Stimulated activated CD4-positive, alpha-beta T cell treated with anti-CD3 and anti-CD28 coated beads, Interleukin-15, amount 100 ng/mL, for 48 hours (primary cell): ENCODE measurements at regions not wholly inside any gene's neighbourhood (a gene's known extent, or its start where the extent isn't known, plus 50 kb on each side); places are given as distances from the start of the nearest gene placed in this dataset.
"Not testable (repeated sequence)": the region's sequence is repeated elsewhere in the genome, so short reads cannot be mapped to it uniquely, and the experiment has no call there.

ENCODE experiments used
- DNase-seq, 2 donors: peaks; one replicate each; pipeline ENCODE4 v3.0.0-alpha.2; 2020; ENCODE audit warnings: low read depth in 2 of 2

DNA sequence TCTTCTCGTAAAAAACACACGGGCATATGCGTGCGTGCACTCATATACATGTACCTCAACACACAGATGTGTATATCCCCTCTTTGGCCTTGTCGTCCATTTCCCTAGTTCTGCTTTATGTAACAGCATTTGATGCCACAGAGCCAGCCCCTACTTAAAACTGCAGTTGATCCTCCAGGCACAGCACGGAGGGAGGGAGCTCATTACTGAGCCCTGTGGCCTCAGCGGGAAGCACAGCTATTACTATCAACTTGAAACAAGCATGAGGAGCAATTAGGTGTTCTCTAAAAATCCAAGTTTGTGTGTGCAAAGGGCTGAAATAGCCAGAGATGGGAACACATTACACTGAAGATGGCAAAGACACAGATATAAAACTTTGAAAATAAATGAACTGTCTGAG lies 580.9 kb downstream of the GLRX3 start:
- no peak for DNase-seq

- DNase-seq: not testable (repeated sequence)
Measured at GRCh38 chr10:130718744-130719447, 582.7 kb downstream of the GLRX3 start.

DNA sequence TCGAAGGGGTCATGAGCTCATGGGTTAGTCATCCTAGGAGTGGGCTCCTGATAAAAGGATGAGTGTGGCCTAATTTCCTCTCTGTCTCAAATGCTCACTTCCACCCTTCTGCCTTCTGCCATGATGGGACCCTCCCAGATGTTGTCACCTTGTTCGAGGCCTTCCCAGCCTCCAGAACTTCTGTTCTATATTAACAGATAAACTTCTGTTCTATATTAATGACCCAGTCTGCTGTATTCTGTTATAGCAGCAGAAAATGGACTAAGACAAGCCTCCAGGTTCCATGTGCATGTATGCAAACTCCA lies 583.2 kb downstream of the GLRX3 start:
- no peak for DNase-seq

GRCh38 chr10:130720235-130720634 lies 584.0 kb downstream of the GLRX3 start:
- no peak for DNase-seq

DNA sequence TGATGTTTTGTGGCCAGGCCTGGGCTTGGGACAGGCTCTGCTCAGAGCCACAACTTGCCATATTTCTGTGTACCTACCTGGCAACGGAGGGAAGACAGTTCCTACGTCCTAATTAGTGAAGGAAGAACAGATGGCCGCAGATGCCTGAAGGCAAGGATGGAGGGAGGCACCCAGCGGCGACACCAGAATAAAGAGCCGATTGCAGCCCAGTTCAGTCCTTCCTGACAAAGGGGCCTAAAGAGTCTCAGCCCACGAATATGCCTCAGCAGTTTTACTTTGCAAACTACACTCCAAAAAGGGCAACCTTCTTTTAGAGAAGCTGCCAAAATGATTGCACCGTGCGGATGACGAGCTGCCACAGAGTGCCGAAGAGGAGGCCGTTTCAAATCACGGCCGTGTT lies 585.8 kb downstream of the GLRX3 start:
- DNase-seq: no peak

GRCh38 chr10:130723704-130724103 lies 587.5 kb downstream of the GLRX3 start:
- no peak for DNase-seq

GRCh38 chr10:130725474-130725970 lies 586.0 kb downstream of the TCERG1L start:
- DNase-seq: no peak

DNA sequence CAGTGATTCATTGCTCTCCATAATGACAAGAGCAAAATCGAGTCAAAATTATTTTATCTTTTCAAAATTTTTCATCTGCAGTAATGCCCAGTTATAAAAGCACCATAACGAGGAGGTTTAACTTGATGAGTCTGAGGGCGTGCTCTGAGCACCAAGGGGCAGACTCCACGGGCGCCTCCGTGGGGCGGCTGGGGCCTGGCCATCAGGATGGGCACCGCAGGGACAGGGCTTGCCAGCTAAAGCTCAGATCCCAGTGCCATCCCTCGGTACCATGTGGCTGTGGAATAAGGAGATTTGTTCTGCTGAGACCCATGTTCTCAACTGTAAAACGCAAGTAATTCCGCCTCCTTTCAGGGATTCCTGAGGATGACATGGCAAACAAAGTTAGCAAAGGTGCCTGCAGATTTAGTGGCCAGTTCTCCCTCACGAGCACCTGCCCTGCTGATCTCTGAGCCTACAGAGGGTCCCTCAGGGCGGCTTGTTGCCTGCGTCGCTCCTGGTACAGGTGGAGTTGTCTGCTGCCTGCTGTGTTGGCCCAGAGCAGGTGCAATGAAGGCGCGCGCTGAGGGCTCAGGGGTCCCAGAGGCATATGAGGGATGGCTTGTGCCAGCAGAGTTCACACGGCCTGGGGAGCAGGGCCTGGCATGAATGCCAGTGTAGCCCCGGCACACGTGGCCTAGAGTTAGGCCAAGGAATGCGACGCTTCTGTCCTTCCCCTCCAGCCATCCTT lies 584.4 kb downstream of the TCERG1L start:
- no peak for DNase-seq

DNA sequence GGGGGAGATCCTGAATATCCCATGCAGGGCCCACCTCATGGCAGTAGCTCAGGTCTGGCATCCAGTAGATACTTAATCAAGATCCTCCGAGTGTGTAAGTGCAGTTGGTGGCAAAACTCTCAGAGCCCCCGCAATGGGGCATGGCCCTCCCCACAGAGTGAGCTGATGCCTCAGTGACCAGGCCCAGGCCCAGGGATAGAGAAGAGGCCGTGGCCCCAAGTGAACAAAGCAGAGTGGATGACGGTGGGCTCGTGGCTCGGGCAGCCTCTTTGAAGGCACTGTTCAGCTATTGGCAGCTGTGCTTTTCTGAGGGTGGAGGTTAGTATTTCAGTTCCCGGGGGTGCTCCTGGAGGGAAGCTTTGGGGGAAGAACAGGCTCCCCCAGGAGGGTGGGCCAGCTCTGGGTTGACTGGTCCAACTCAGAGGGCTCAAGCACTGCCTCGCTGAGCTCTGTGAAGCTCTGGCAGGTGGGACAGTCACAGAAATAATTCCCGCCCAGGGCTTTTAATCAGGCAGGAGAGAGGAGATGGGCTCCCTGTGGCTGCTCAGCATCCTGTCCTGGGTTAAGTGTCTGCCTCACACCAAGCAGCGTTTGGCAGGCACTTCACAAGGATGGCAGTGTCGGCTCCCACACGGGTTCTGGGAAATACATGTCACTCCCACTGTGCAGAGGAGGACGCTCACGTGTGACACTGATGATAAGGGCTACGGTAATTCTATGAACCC lies 583.6 kb downstream of the TCERG1L start:
- no peak for DNase-seq

DNA sequence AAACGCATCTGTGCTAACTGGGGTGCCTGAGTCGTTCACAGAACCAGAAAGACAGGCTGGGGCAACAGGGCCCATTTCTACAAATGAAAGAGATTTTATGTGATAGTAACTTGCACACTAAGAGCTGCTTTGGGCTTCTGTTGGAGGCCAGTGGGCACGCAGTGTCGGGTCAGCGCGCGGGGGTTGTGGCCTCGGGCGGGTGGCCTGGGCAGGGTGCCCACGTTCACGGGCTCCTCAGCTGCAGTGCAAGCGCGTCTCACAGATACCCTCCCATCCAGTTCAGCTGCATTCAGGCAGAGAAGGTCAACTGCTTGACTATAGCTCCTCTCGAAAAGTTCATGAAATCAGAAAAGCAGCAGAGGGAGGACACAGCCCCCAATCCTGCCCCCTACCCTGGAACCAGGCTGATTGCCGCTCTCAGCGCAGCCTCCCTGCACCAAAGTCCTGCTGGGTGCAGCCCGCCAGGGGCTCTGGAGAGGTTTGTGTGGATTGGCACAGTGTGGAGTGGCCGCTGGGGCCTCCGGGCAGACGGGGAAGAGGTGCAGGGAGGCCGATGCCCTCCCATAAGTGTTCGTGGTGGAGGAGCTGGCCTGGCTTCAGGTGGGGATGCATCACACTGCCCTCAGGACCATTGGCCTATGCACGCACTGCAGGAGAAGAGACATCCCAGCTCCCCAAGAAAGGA lies 582.8 kb downstream of the TCERG1L start:
- no peak for DNase-seq

DNA sequence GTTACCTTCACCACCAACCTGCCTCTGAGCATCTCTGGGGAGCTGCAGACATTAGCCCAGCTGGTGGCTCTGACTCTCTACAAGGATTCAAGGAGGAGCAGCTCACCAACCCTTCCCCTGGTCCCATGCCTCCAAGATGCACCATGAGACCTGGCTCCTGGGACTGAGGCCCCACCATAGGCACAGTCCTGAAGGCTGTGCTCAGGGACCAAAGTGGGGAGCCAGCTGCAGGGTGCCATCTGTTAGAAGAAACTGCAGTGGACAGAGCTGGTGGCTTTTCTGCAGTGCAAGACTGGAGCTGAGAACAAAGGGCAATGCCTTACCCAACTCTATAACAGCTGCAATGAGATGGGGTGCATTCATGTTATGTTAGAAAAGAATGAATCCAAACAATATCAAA lies 581.6 kb downstream of the TCERG1L start:
- DNase-seq: no peak

GRCh38 chr10:130737186-130737585 lies 574.3 kb downstream of the TCERG1L start:
- no peak for DNase-seq

DNA sequence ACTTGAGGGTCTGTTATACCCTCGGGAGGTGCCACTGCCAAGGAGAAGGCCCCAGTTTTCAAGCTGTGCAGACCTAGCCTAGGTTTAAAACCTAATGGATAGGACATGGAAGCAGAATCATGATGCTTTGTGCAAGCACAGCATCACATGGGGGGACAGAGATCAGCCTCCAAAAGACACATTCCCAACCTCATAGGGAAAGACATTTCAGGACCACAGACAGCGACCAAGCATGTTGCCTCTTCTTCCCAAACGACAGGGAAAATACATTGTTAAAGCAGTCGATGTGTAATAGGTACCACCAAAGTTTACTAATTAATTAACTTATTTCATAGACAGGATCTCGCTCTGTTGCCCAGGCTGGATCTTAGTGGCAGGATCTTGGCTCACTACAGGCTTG lies 573.9 kb downstream of the TCERG1L start:
- no peak for DNase-seq

DNA sequence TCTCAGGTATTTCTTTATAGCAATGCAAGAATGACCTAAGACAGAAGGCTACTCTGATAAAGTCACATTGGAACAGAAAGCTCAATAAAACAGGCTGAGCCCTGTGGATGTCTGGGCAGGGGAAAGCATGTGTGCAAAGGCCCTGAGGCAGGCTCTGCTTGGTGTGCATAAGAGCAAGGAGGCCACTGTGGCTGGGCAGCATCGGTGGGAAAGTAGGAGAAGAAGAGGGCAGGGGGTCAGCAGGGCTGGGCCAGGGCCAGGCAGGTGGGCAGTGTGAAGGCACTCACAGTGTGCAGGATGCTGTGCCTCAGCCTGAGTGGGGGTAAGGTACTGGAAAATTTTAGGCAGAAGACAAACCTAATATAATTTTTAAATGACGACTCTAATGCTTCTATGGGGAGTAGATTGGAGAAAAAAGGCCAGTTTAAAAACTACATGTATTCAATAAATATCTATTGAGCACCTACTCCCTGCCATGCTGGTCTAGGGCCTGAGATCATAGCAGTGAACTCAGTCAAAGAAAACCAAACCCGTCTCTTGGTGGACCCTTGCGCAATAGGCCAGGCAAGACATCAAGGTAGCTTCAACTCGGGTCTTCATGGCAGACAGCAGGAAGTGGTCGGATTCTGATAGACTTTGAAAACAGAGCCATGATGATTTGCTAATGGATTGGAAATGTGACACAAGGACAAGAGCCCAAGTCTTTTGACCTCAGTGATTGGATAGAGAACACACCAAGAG lies 572.3 kb downstream of the TCERG1L start:
- DNase-seq: no peak

GRCh38 chr10:130739757-130740145 lies 571.8 kb downstream of the TCERG1L start:
- no peak for DNase-seq

DNA sequence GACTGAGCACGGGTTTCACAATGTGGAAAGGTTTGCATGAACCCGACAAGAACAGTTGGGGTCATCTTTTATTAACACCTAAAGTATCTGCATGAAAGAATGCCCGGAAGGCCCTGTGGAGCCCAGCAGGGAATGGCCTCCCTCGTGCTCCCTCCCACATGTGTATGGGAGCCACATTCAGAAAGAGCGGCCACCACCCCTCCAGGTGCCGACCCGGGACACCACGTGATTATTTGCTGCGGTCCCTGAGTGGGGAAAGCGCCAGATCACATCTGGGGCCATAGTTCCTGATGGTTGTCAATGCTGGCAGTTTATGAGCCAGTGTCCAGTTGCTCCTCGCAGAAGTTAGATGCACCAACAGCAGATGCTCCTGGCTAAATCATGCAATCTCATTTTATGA lies 571.4 kb downstream of the TCERG1L start:
- DNase-seq: no peak

GRCh38 chr10:130740915-130741750 lies 570.4 kb downstream of the TCERG1L start:
- no peak for DNase-seq

DNA sequence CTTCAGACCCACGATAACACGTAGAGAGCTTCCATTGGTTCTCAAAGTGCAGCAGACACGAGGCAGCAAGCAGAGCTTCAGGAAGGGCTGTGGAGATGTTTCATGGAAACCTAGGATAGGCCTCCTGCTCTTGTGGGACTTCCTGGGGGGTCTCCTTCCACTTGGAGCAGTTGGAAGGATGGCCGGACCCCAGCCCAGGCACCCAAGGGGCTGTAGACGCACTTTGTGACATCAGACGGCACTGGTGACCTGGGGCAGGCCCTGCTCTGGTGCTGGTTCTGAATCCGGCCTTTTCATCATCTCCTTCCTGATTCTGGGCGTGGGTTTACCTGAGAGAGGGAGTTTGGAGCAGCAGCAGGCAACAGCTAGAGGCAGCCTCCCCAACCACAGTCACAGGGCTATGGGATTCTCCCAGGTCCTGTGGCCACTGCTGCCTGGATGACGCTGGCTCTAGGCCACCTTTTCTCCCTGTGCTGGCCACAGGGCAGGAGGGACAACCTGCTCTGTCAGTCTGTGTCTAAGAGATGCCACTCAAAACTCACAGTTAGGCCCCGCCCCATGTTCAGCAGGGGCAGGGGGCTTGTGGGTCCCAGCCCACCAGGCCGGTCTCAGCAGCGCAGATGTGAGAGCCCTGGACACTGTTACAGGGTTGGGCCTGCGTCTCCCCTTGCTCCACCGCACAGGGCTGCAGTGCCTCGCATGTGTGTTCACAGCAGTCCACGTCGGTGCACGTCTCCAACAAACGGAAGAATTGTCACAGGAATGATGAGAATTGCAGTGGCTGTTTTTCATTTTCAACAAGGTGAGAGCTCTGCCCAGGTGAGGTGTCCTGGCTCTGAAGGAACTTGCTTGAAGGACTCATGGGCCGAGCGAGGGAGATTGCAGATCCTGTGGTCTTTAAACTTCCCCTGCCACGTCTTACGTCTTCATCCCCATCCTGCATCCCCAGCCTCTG lies 569.3 kb downstream of the TCERG1L start:
- DNase-seq: no peak

DNA sequence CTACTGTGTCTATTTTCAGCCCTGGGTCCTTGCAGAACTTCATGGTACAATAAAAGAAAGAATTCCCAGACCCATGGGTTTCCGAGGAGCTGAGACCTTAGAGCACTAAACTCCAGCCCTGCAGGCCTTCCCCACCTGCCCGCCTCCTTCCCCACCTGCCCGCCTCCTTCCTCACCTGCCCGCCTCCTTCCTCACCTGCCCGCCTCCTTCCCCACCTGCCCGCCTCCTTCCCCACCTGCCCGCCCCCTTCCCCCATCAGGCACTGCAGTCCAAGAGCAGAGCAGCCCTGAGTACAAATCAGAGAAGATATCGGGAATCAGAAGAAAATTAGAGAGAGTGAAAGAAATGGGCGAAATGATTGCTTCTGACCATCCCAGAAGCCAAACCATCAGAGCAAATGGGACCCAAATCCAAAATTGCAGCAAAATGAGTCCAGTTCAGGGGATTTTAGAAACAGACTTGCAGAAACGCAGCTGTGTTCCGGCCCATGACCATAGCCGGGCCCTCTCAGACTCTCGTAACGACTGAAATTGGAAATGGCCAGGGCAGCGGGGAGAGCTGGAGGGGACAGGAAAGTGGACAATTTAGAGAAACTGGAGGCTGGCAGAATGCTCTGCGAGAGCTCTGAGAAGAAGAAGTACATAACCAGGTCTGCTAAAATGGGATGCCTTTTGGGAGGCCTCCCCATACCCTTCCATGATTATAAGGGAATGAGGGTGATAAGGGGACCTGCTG lies 568.4 kb downstream of the TCERG1L start:
- DNase-seq: no peak
